ENCODE measurements at regions not wholly inside any gene's neighbourhood (a gene's known extent, or its start where the extent isn't known, plus 50 kb on each side); places are given as distances from the start of the nearest gene placed in this dataset.
"Not testable (repeated sequence)": the region's sequence is repeated elsewhere in the genome, so short reads cannot be mapped to it uniquely, and the experiment has no call there.

DNA sequence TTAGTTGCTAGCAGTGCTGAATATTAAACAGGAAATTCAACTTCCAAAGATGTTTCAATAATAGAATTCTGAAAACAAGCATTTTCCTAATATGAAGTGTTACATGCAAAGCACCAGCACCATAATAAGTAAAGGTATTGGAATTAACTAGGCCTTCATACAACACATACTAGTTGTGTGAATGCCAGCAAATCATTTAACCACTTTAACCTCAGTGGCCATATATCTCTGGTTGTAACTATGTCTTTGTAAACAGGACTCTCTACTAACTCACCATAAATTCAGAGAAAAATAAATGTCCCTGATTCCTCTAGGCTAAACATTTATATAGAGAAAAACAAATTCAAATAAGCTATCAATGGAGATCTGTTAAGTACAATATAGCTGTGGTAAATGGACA lies 175.7 kb upstream of the NBPF9 start:
- TF ChIP-seq, protein P1, sequence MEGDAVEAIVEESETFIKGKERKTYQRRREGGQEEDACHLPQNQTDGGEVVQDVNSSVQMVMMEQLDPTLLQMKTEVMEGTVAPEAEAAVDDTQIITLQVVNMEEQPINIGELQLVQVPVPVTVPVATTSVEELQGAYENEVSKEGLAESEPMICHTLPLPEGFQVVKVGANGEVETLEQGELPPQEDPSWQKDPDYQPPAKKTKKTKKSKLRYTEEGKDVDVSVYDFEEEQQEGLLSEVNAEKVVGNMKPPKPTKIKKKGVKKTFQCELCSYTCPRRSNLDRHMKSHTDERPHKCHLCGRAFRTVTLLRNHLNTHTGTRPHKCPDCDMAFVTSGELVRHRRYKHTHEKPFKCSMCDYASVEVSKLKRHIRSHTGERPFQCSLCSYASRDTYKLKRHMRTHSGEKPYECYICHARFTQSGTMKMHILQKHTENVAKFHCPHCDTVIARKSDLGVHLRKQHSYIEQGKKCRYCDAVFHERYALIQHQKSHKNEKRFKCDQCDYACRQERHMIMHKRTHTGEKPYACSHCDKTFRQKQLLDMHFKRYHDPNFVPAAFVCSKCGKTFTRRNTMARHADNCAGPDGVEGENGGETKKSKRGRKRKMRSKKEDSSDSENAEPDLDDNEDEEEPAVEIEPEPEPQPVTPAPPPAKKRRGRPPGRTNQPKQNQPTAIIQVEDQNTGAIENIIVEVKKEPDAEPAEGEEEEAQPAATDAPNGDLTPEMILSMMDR (IDR thresholded peaks at IDR 0.05) = not testable (repeated sequence)
- not testable (repeated sequence) for TF ChIP-seq EP300 (IDR thresholded peaks at IDR 0.05)
